ENCODE measurements at regions not wholly inside any gene's neighbourhood (a gene's known extent, or its start where the extent isn't known, plus 50 kb on each side); places are given as distances from the start of the nearest gene placed in this dataset.

- Histone ChIP-seq H3K9me3 (ENCODE audit: control insufficient read depth, insufficient read depth, low read length) (no peaks in the 10 kb centered on the region), H3K9ac (ENCODE audit: low read depth, low read length) (no peak overlapping the region), H3K4me3 (ENCODE audit: low read depth, low read length) (no peak overlapping the region), H3K4me1 (ENCODE audit: control insufficient read depth, insufficient read depth, low read length) (no peaks in the 10 kb centered on the region), H3K27me3 (ENCODE audit: control insufficient read depth, insufficient read depth, low read length) (no peaks in the 10 kb centered on the region), H3K36me3 (ENCODE audit: control insufficient read depth, insufficient read depth, low read length) (no peaks in the 10 kb centered on the region)
These were observed 524.9 kb downstream of the CENPC start for GRCh38 chr4:67020438-67020797.

GRCh38 chr4:67019686-67020437 lies 525.4 kb downstream of the CENPC start:
- Histone ChIP-seq H3K36me3 (ENCODE audit: control insufficient read depth, insufficient read depth, low read length) (no peaks in the 10 kb centered on the region), H3K9ac (ENCODE audit: low read depth, low read length) (no peak overlapping the region), H3K9me3 (ENCODE audit: control insufficient read depth, insufficient read depth, low read length) (no peaks in the 10 kb centered on the region), H3K27me3 (ENCODE audit: control insufficient read depth, insufficient read depth, low read length) (no peaks in the 10 kb centered on the region), H3K4me1 (ENCODE audit: control insufficient read depth, insufficient read depth, low read length) (no peaks in the 10 kb centered on the region), H3K4me3 (ENCODE audit: low read depth, low read length) (no peak overlapping the region)

GRCh38 chr4:67014592-67014991 lies 530.7 kb downstream of the CENPC start:
- H3K4me1 ChIP-seq (ENCODE audit: control insufficient read depth, insufficient read depth, low read length): no peaks in the 10 kb centered on the region
- H3K4me3 ChIP-seq (ENCODE audit: low read depth, low read length): no peak overlapping the region
- H3K9me3 ChIP-seq (ENCODE audit: control insufficient read depth, insufficient read depth, low read length): no peaks in the 10 kb centered on the region
- no peak overlapping the region for H3K9ac ChIP-seq (ENCODE audit: low read depth, low read length)
- H3K36me3 ChIP-seq (ENCODE audit: control insufficient read depth, insufficient read depth, low read length): no peaks in the 10 kb centered on the region
- H3K27me3 ChIP-seq (ENCODE audit: control insufficient read depth, insufficient read depth, low read length): no peaks in the 10 kb centered on the region

GRCh38 chr4:67006791-67007190 lies 538.5 kb downstream of the CENPC start:
- Histone ChIP-seq H3K27me3 (ENCODE audit: control insufficient read depth, insufficient read depth, low read length) (no peaks in the 10 kb centered on the region), H3K9me3 (ENCODE audit: control insufficient read depth, insufficient read depth, low read length) (no peaks in the 10 kb centered on the region), H3K36me3 (ENCODE audit: control insufficient read depth, insufficient read depth, low read length) (no peaks in the 10 kb centered on the region), H3K9ac (ENCODE audit: low read depth, low read length) (no peak overlapping the region), H3K4me1 (ENCODE audit: control insufficient read depth, insufficient read depth, low read length) (no peaks in the 10 kb centered on the region), H3K4me3 (ENCODE audit: low read depth, low read length) (no peak overlapping the region)

GRCh38 chr4:66991521-66991920 lies 553.8 kb downstream of the CENPC start:
- Histone ChIP-seq H3K36me3 (ENCODE audit: control insufficient read depth, insufficient read depth, low read length) (no peaks in the 10 kb centered on the region), H3K9me3 (ENCODE audit: control insufficient read depth, insufficient read depth, low read length) (no peaks in the 10 kb centered on the region)

GRCh38 chr4:66974665-66975064 lies 570.6 kb downstream of the CENPC start:
- Histone ChIP-seq H3K4me3 (ENCODE audit: low read depth, low read length) (no peak overlapping the region), H3K9me3 (ENCODE audit: control insufficient read depth, insufficient read depth, low read length) (no peaks in the 10 kb centered on the region), H3K27me3 (ENCODE audit: control insufficient read depth, insufficient read depth, low read length) (no peaks in the 10 kb centered on the region), H3K36me3 (ENCODE audit: control insufficient read depth, insufficient read depth, low read length) (no peaks in the 10 kb centered on the region), H3K4me1 (ENCODE audit: control insufficient read depth, insufficient read depth, low read length) (no peaks in the 10 kb centered on the region), H3K9ac (ENCODE audit: low read depth, low read length) (no peak overlapping the region)

More at GRCh38 chr4:66991521-66991920, 553.8 kb downstream of the CENPC start:
- no peak overlapping the region for H3K4me3 ChIP-seq (ENCODE audit: low read depth, low read length)
- no peak overlapping the region for H3K9ac ChIP-seq (ENCODE audit: low read depth, low read length)
- no peaks in the 10 kb centered on the region for H3K27me3 ChIP-seq (ENCODE audit: control insufficient read depth, insufficient read depth, low read length)
- no peaks in the 10 kb centered on the region for H3K4me1 ChIP-seq (ENCODE audit: control insufficient read depth, insufficient read depth, low read length)

- no peaks in the 10 kb centered on the region for H3K4me1 ChIP-seq (ENCODE audit: control insufficient read depth, insufficient read depth, low read length)
- H3K9ac ChIP-seq (ENCODE audit: low read depth, low read length): no peak overlapping the region
- no peak overlapping the region for H3K4me3 ChIP-seq (ENCODE audit: low read depth, low read length)
- no peaks in the 10 kb centered on the region for H3K36me3 ChIP-seq (ENCODE audit: control insufficient read depth, insufficient read depth, low read length)
- no peaks in the 10 kb centered on the region for H3K27me3 ChIP-seq (ENCODE audit: control insufficient read depth, insufficient read depth, low read length)
- H3K9me3 ChIP-seq (ENCODE audit: control insufficient read depth, insufficient read depth, low read length): no peaks in the 10 kb centered on the region
These were observed 573.2 kb downstream of the CENPC start for GRCh38 chr4:66972087-66972486.

GRCh38 chr4:66964467-66964866 lies 580.8 kb downstream of the CENPC start:
- H3K4me3 ChIP-seq (ENCODE audit: low read depth, low read length): no peak overlapping the region
- H3K4me1 ChIP-seq (ENCODE audit: control insufficient read depth, insufficient read depth, low read length): no peaks in the 10 kb centered on the region
- no peak overlapping the region for H3K9ac ChIP-seq (ENCODE audit: low read depth, low read length)
- H3K27me3 ChIP-seq (ENCODE audit: control insufficient read depth, insufficient read depth, low read length): no peaks in the 10 kb centered on the region
- H3K9me3 ChIP-seq (ENCODE audit: control insufficient read depth, insufficient read depth, low read length): no peaks in the 10 kb centered on the region
- H3K36me3 ChIP-seq (ENCODE audit: control insufficient read depth, insufficient read depth, low read length): no peaks in the 10 kb centered on the region

- no peaks in the 10 kb centered on the region for H3K4me1 ChIP-seq (ENCODE audit: control insufficient read depth, insufficient read depth, low read length)
- H3K9me3 ChIP-seq (ENCODE audit: control insufficient read depth, insufficient read depth, low read length): no peaks in the 10 kb centered on the region
- H3K36me3 ChIP-seq (ENCODE audit: control insufficient read depth, insufficient read depth, low read length): no peaks in the 10 kb centered on the region
- no peak overlapping the region for H3K4me3 ChIP-seq (ENCODE audit: low read depth, low read length)
- no peak overlapping the region for H3K9ac ChIP-seq (ENCODE audit: low read depth, low read length)
- H3K27me3 ChIP-seq (ENCODE audit: control insufficient read depth, insufficient read depth, low read length): no peaks in the 10 kb centered on the region
These were observed 582.2 kb downstream of the CENPC start for GRCh38 chr4:66963084-66963483.

GRCh38 chr4:66959207-66959606 lies 586.1 kb downstream of the CENPC start:
- no peaks in the 10 kb centered on the region for H3K9me3 ChIP-seq (ENCODE audit: control insufficient read depth, insufficient read depth, low read length)
- no peak overlapping the region for H3K9ac ChIP-seq (ENCODE audit: low read depth, low read length)
- no peaks in the 10 kb centered on the region for H3K27me3 ChIP-seq (ENCODE audit: control insufficient read depth, insufficient read depth, low read length)
- H3K4me3 ChIP-seq (ENCODE audit: low read depth, low read length): no peak overlapping the region
- no peaks in the 10 kb centered on the region for H3K36me3 ChIP-seq (ENCODE audit: control insufficient read depth, insufficient read depth, low read length)
- H3K4me1 ChIP-seq (ENCODE audit: control insufficient read depth, insufficient read depth, low read length): no peaks in the 10 kb centered on the region

- Histone ChIP-seq H3K36me3 (ENCODE audit: control insufficient read depth, insufficient read depth, low read length) (no peaks in the 10 kb centered on the region), H3K4me1 (ENCODE audit: control insufficient read depth, insufficient read depth, low read length) (no peaks in the 10 kb centered on the region), H3K27me3 (ENCODE audit: control insufficient read depth, insufficient read depth, low read length) (no peaks in the 10 kb centered on the region), H3K4me3 (ENCODE audit: low read depth, low read length) (no peak overlapping the region), H3K9me3 (ENCODE audit: control insufficient read depth, insufficient read depth, low read length) (no peaks in the 10 kb centered on the region), H3K9ac (ENCODE audit: low read depth, low read length) (no peak overlapping the region)
These were observed 588.5 kb downstream of the CENPC start for GRCh38 chr4:66956852-66957251.

GRCh38 chr4:66956426-66956825 lies 588.9 kb downstream of the CENPC start:
- Histone ChIP-seq H3K27me3 (ENCODE audit: control insufficient read depth, insufficient read depth, low read length) (no peaks in the 10 kb centered on the region), H3K9ac (ENCODE audit: low read depth, low read length) (no peak overlapping the region), H3K4me1 (ENCODE audit: control insufficient read depth, insufficient read depth, low read length) (no peaks in the 10 kb centered on the region), H3K4me3 (ENCODE audit: low read depth, low read length) (no peak overlapping the region), H3K9me3 (ENCODE audit: control insufficient read depth, insufficient read depth, low read length) (no peaks in the 10 kb centered on the region), H3K36me3 (ENCODE audit: control insufficient read depth, insufficient read depth, low read length) (no peaks in the 10 kb centered on the region)

All from iPS-15b (cell line).